Stomach smooth muscle (tissue), 2 donors: ENCODE measurements at regions not wholly inside any gene's neighbourhood (a gene's known extent, or its start where the extent isn't known, plus 50 kb on each side); places are given as distances from the start of the nearest gene placed in this dataset.

Experiments used
- H3K27ac ChIP-seq: one replicate; pipeline ENCODE4 v1.7.0; 2013; ENCODE audit warnings: mild to moderate bottlenecking, low read length, inconsistent platforms
- H3K27me3 ChIP-seq, 2 donors: one replicate each; pipeline ENCODE4 v1.7.0; 2013; ENCODE audit warnings: low read length in 2 of 2; ENCODE audit not compliant: insufficient read depth in 2 of 2, control insufficient read depth in 1 of 2
- H3K36me3 ChIP-seq, 2 donors: one replicate each; pipeline ENCODE4 v1.7.0; 2013; ENCODE audit warnings: low read length in 2 of 2; ENCODE audit not compliant: control insufficient read depth in 2 of 2, insufficient read depth in 2 of 2
- H3K4me1 ChIP-seq: one replicate; pipeline ENCODE4 v1.7.0; 2013; ENCODE audit warnings: low read length; ENCODE audit not compliant: control insufficient read depth, insufficient read depth
- H3K4me3 ChIP-seq, 2 donors: one replicate each; pipeline ENCODE4 v1.7.0; 2013; ENCODE audit warnings: low read length in 2 of 2
- H3K9ac ChIP-seq, 2 donors: one replicate each; pipeline ENCODE4 v1.7.0; 2013; ENCODE audit warnings: low read length in 2 of 2, mild to moderate bottlenecking in 1 of 2
- H3K9me3 ChIP-seq, 2 donors: one replicate each; pipeline ENCODE4 v1.7.0; 2013; ENCODE audit warnings: low read length in 2 of 2; ENCODE audit not compliant: control insufficient read depth in 2 of 2
- donor health status: healthy.
- donor health status: Pancreatic carcinoma.

- Histone ChIP-seq H3K9ac (no peak overlapping the region), H3K27me3 (no peaks in the 10 kb centered on the region), H3K4me1 (no peaks in the 10 kb centered on the region), H3K27ac (no peak overlapping the region), H3K36me3 (no peaks in the 10 kb centered on the region), H3K9me3 (no peaks in the 10 kb centered on the region), H3K4me3 (no peak overlapping the region)
Measured at GRCh38 chr10:83987216-83987615, 152.1 kb upstream of the GHITM start.

- Histone ChIP-seq H3K4me3 (no peak overlapping the region), H3K9me3 (no peaks in the 10 kb centered on the region), H3K9ac (no peak overlapping the region), H3K27ac (no peak overlapping the region), H3K4me1 (no peaks in the 10 kb centered on the region), H3K36me3 (no peaks in the 10 kb centered on the region), H3K27me3 (no peaks in the 10 kb centered on the region)
Measured at GRCh38 chr10:83988435-83988834, 150.9 kb upstream of the GHITM start.

- no peaks in the 10 kb centered on the region for H3K9me3 ChIP-seq
- H3K4me1 ChIP-seq, result no peaks in the 10 kb centered on the region
- no peaks in the 10 kb centered on the region for H3K27me3 ChIP-seq
- no peak overlapping the region for H3K27ac ChIP-seq
- H3K36me3 ChIP-seq, result no peaks in the 10 kb centered on the region
- H3K9ac ChIP-seq, result no peak overlapping the region
- no peak overlapping the region for H3K4me3 ChIP-seq
Measured at GRCh38 chr10:83990126-83990525, 149.2 kb upstream of the GHITM start.

GRCh38 chr10:83991986-83992753, 147.1 kb upstream of the GHITM start:
- no peaks in the 10 kb centered on the region for H3K4me1 ChIP-seq
- no peak overlapping the region for H3K27ac ChIP-seq
- no peak overlapping the region for H3K4me3 ChIP-seq
- no peaks in the 10 kb centered on the region for H3K36me3 ChIP-seq
- H3K9ac ChIP-seq, result no peak overlapping the region
- H3K9me3 ChIP-seq, result no peaks in the 10 kb centered on the region
- no peaks in the 10 kb centered on the region for H3K27me3 ChIP-seq

- Histone ChIP-seq H3K27me3 (no peaks in the 10 kb centered on the region), H3K4me1 (no peaks in the 10 kb centered on the region), H3K9me3 (no peaks in the 10 kb centered on the region), H3K4me3 (no peak overlapping the region), H3K9ac (no peak overlapping the region), H3K27ac (no peak overlapping the region), H3K36me3 (no peaks in the 10 kb centered on the region)
Measured at GRCh38 chr10:83994325-83994724, 145.0 kb upstream of the GHITM start.

GRCh38 chr10:83995738-83996331, 143.5 kb upstream of the GHITM start:
- Histone ChIP-seq H3K9me3 (no peaks in the 10 kb centered on the region), H3K27me3 (no peaks in the 10 kb centered on the region), H3K4me3 (no peak overlapping the region), H3K27ac (no peak overlapping the region), H3K9ac (no peak overlapping the region), H3K4me1 (no peaks in the 10 kb centered on the region), H3K36me3 (no peaks in the 10 kb centered on the region)

GRCh38 chr10:84004221-84004620, 135.1 kb upstream of the GHITM start:
- Histone ChIP-seq H3K36me3 (no peaks in the 10 kb centered on the region), H3K27me3 (no peaks in the 10 kb centered on the region), H3K4me1 (no peaks in the 10 kb centered on the region), H3K9me3 (no peaks in the 10 kb centered on the region), H3K27ac (no peak overlapping the region), H3K4me3 (no peak overlapping the region), H3K9ac (no peak overlapping the region)

GRCh38 chr10:84005403-84005802, 133.9 kb upstream of the GHITM start:
- no peak overlapping the region for H3K4me3 ChIP-seq

GRCh38 chr10:84007482-84007881, 131.8 kb upstream of the GHITM start:
- Histone ChIP-seq H3K27me3 (no peaks in the 10 kb centered on the region), H3K4me3 (no peak overlapping the region), H3K36me3 (no peaks in the 10 kb centered on the region), H3K9ac (no peak overlapping the region), H3K4me1 (no peaks in the 10 kb centered on the region), H3K27ac (no peak overlapping the region), H3K9me3 (no peaks in the 10 kb centered on the region)

More at GRCh38 chr10:84005403-84005802, 133.9 kb upstream of the GHITM start:
- H3K9ac ChIP-seq, result no peak overlapping the region
- H3K27ac ChIP-seq, result no peak overlapping the region
- no peaks in the 10 kb centered on the region for H3K4me1 ChIP-seq
- no peaks in the 10 kb centered on the region for H3K9me3 ChIP-seq
- no peaks in the 10 kb centered on the region for H3K36me3 ChIP-seq
- H3K27me3 ChIP-seq, result no peaks in the 10 kb centered on the region

GRCh38 chr10:84008878-84009277, 130.4 kb upstream of the GHITM start:
- no peak overlapping the region for H3K27ac ChIP-seq
- no peaks in the 10 kb centered on the region for H3K4me1 ChIP-seq
- no peak overlapping the region for H3K4me3 ChIP-seq
- no peak overlapping the region for H3K9ac ChIP-seq
- no peaks in the 10 kb centered on the region for H3K27me3 ChIP-seq
- no peaks in the 10 kb centered on the region for H3K36me3 ChIP-seq
- no peaks in the 10 kb centered on the region for H3K9me3 ChIP-seq

- no peaks in the 10 kb centered on the region for H3K27me3 ChIP-seq
- no peak overlapping the region for H3K27ac ChIP-seq
- no peaks in the 10 kb centered on the region for H3K9me3 ChIP-seq
Measured at GRCh38 chr10:84012431-84012830, 126.9 kb upstream of the GHITM start.

More at GRCh38 chr10:84012431-84012830, 126.9 kb upstream of the GHITM start:
- H3K9ac ChIP-seq, result no peak overlapping the region
- no peaks in the 10 kb centered on the region for H3K4me1 ChIP-seq
- no peak overlapping the region for H3K4me3 ChIP-seq
- H3K36me3 ChIP-seq, result no peaks in the 10 kb centered on the region
